Fibroblast of lung (primary cell): ENCODE measurements at regions not wholly inside any gene's neighbourhood (a gene's known extent, or its start where the extent isn't known, plus 50 kb on each side); places are given as distances from the start of the nearest gene placed in this dataset.

Experiments used
- DNase-seq, 2 donors: peaks; one replicate each; pipeline versions ENCODE4 v3.0.0 to v3.0.0-alpha.2; 2010; ENCODE audit warnings: low read depth in 2 of 2
- H2AFZ ChIP-seq: 2 replicates; pipeline ENCODE4 v1.5.1; 2012; ENCODE audit warnings: low read length, control low read depth, inconsistent platforms
- H3K27ac ChIP-seq: 2 replicates; pipeline ENCODE4 v1.5.1; 2011; ENCODE audit warnings: low read length, control low read depth; ENCODE audit not compliant: insufficient read depth
- H3K27me3 ChIP-seq: 2 replicates; pipeline ENCODE4 v1.5.1; 2011; ENCODE audit warnings: mild to moderate bottlenecking, low read length; ENCODE audit not compliant: control insufficient read depth, insufficient read depth
- H3K36me3 ChIP-seq: 2 replicates; pipeline ENCODE4 v1.5.1; 2011; ENCODE audit warnings: low read length; ENCODE audit not compliant: control insufficient read depth, insufficient read depth
- H3K4me1 ChIP-seq: 2 replicates; pipeline ENCODE4 v1.5.1; 2011; ENCODE audit warnings: low read length; ENCODE audit not compliant: control insufficient read depth, insufficient read depth; ENCODE audit errors: extremely low read depth
- H3K4me2 ChIP-seq: 2 replicates; pipeline ENCODE4 v1.5.1; 2011; ENCODE audit warnings: low read length, control low read depth; ENCODE audit not compliant: insufficient read depth; ENCODE audit errors: extremely low read depth
- H3K4me3 ChIP-seq, 4 experiments: fragments of 200-600 bp in 1 of 4; sonication (generic) in 1 of 4; replicated peaks in 1 of 4; 2 replicates each; pipeline ENCODE4 v1.5.1; 2011 to 2016; ENCODE audit warnings: low read length in 4 of 4, low read depth in 3 of 4, mild to moderate bottlenecking in 3 of 4, control low read depth in 2 of 4, inconsistent platforms in 1 of 4, mixed read lengths in 1 of 4; ENCODE audit not compliant: insufficient read depth in 1 of 4; ENCODE audit errors: control extremely low read depth in 1 of 4
- H3K79me2 ChIP-seq: 2 replicates; pipeline ENCODE4 v1.5.1; 2012; ENCODE audit warnings: mild to moderate bottlenecking, low read length, inconsistent platforms; ENCODE audit not compliant: control insufficient read depth, insufficient read depth
- H3K9ac ChIP-seq: 2 replicates; pipeline ENCODE4 v1.5.1; 2011; ENCODE audit warnings: mild to moderate bottlenecking, low read length, control low read depth; ENCODE audit not compliant: insufficient read depth
- H3K9me3 ChIP-seq: 2 replicates; pipeline ENCODE4 v1.5.1; 2012; ENCODE audit warnings: low read depth, low read length; ENCODE audit not compliant: control insufficient read depth, insufficient read depth
- H4K20me1 ChIP-seq: 2 replicates; pipeline ENCODE4 v1.5.1; 2011; ENCODE audit warnings: low read length; ENCODE audit not compliant: control insufficient read depth, insufficient read depth; ENCODE audit errors: extremely low read depth
- CTCF ChIP-seq, 2 donors: IDR thresholded peaks in 1 of 2; conservative IDR thresholded peaks in 1 of 2; 1 replicate in 1 of 2; 2 replicates in 1 of 2; pipeline ENCODE4 v1.5.1; 2011 to 2012; ENCODE audit warnings: low read length in 2 of 2, control low read depth in 1 of 2, inconsistent platforms in 1 of 2, low read depth in 1 of 2, mild to moderate bottlenecking in 1 of 2
- EZH2 ChIP-seq: IDR thresholded peaks from 2 replicates; pipeline ENCODE4 v1.5.1; 2012; ENCODE audit warnings: low read length, control low read depth, mild to moderate bottlenecking; ENCODE audit errors: missing control alignments

GRCh38 chr3:72317491-72317890 lies 530.8 kb downstream of the SHQ1 start:
- no peaks in the 10 kb centered on the region for H3K9me3 ChIP-seq
- no peak overlapping the region for H2AFZ ChIP-seq
- no peaks in the 10 kb centered on the region for H3K36me3 ChIP-seq
- no peak overlapping the region for H3K9ac ChIP-seq
- no peaks in the 10 kb centered on the region for H3K79me2 ChIP-seq
- H3K4me1 ChIP-seq: peaks cover 6% of the 10 kb centered on the region
- H4K20me1 ChIP-seq: no peaks in the 10 kb centered on the region
- DNase-seq: peak; percentile 31 to 34
- no peaks in the 10 kb centered on the region for H3K27me3 ChIP-seq
- no peak overlapping the region for H3K4me2 ChIP-seq
- no peak overlapping the region for H3K4me3 ChIP-seq
- H3K27ac ChIP-seq: no peak overlapping the region
- TF ChIP-seq CTCF (conservative IDR thresholded peaks at IDR 0.05 in 1 of 2, IDR thresholded peaks at IDR 0.05 in 1 of 2; ENCODE audit: low read depth in 1 of 2, low read length in 2 of 2): no peak
- no peak for TF ChIP-seq EZH2

GRCh38 chr3:72316501-72317279 lies 531.6 kb downstream of the SHQ1 start:
- Histone ChIP-seq H4K20me1 (no peaks in the 10 kb centered on the region), H3K36me3 (no peaks in the 10 kb centered on the region), H3K79me2 (no peaks in the 10 kb centered on the region), H3K4me3 (no peak overlapping the region), H3K27ac (no peak overlapping the region), H3K9ac (no peak overlapping the region), H3K27me3 (no peaks in the 10 kb centered on the region), H2AFZ (no peak overlapping the region), H3K4me2 (no peak overlapping the region), H3K4me1 (peaks cover 6% of the 10 kb centered on the region), H3K9me3 (no peaks in the 10 kb centered on the region)
- no peak for DNase-seq
- TF ChIP-seq EZH2 (no peak), CTCF (conservative IDR thresholded peaks at IDR 0.05 in 1 of 2, IDR thresholded peaks at IDR 0.05 in 1 of 2; ENCODE audit: low read depth in 1 of 2, low read length in 2 of 2) (no peak)

GRCh38 chr3:72313308-72313707 lies 528.4 kb upstream of the PROK2 start:
- H4K20me1 ChIP-seq: no peaks in the 10 kb centered on the region
- H3K4me2 ChIP-seq: no peak overlapping the region
- H3K36me3 ChIP-seq: no peaks in the 10 kb centered on the region
- TF ChIP-seq CTCF (conservative IDR thresholded peaks at IDR 0.05 in 1 of 2, IDR thresholded peaks at IDR 0.05 in 1 of 2; ENCODE audit: low read depth in 1 of 2, low read length in 2 of 2): no peak
- no peak for TF ChIP-seq EZH2
- no peak overlapping the region for H2AFZ ChIP-seq
- no peak overlapping the region for H3K9ac ChIP-seq
- no peak overlapping the region for H3K27ac ChIP-seq
- no peaks in the 10 kb centered on the region for H3K9me3 ChIP-seq
- no peak for DNase-seq
- no peak overlapping the region for H3K4me3 ChIP-seq
- H3K79me2 ChIP-seq: no peaks in the 10 kb centered on the region
- H3K4me1 ChIP-seq: peaks cover 6% of the 10 kb centered on the region
- H3K27me3 ChIP-seq: no peaks in the 10 kb centered on the region
